ENCODE measurements at regions not wholly inside any gene's neighbourhood (a gene's known extent, or its start where the extent isn't known, plus 50 kb on each side); places are given as distances from the start of the nearest gene placed in this dataset.

DNA sequence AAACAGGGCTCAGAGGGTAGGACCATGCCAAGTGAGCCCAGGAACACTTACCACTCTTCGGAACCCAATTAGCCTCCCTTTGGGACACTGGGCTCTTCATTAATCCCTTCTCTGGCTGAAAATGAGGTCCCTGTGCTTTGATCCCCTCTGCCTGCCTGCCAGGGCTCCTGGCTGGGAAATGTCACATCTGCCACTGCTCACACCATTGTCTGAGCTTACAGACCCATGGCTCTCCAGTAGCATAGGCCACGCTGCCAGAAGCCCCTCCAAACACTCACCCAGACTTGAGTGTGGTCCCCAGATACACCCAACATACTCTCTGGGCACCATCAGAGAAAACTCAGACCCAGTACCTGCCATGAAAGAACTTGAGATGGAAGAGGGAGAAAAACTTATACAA lies 287.3 kb downstream of the XXYLT1 start:
- TF ChIP-seq, protein P1, sequence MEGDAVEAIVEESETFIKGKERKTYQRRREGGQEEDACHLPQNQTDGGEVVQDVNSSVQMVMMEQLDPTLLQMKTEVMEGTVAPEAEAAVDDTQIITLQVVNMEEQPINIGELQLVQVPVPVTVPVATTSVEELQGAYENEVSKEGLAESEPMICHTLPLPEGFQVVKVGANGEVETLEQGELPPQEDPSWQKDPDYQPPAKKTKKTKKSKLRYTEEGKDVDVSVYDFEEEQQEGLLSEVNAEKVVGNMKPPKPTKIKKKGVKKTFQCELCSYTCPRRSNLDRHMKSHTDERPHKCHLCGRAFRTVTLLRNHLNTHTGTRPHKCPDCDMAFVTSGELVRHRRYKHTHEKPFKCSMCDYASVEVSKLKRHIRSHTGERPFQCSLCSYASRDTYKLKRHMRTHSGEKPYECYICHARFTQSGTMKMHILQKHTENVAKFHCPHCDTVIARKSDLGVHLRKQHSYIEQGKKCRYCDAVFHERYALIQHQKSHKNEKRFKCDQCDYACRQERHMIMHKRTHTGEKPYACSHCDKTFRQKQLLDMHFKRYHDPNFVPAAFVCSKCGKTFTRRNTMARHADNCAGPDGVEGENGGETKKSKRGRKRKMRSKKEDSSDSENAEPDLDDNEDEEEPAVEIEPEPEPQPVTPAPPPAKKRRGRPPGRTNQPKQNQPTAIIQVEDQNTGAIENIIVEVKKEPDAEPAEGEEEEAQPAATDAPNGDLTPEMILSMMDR (IDR thresholded peaks at IDR 0.05; ENCODE audit: low read length), result no peak
- TF ChIP-seq EZH2 (optimal IDR thresholded peaks at IDR 0.05; ENCODE audit: low read depth, low read length) (no peak), EZH2phosphoT487 (IDR thresholded peaks at IDR 0.05; ENCODE audit: low read length) (no peak)

Measured in MM.1S (cell line).